Glutamatergic neuron (in vitro differentiated cells): ENCODE measurements at regions not wholly inside any gene's neighbourhood (a gene's known extent, or its start where the extent isn't known, plus 50 kb on each side); places are given as distances from the start of the nearest gene placed in this dataset.
A peak's percentile ranks its signal among the peaks of the same experiment; 100 is the strongest.

ENCODE experiments used
- DNase-seq: peaks from one replicate; pipeline ENCODE4 v3.0.0; 2022
- H3K27ac Mint-ChIP-seq: one replicate; pipeline ENCODE4 v1.8.0; 2020; ENCODE audit warnings: mild to moderate bottlenecking, mixed read lengths, inconsistent platforms; ENCODE audit not compliant: unreplicated experiment
- H3K27me3 Mint-ChIP-seq: one replicate; pipeline ENCODE4 v1.8.0; 2020; ENCODE audit warnings: mild to moderate bottlenecking, moderate library complexity, mixed read lengths, inconsistent platforms; ENCODE audit not compliant: unreplicated experiment
- H3K36me3 Mint-ChIP-seq: one replicate; pipeline ENCODE4 v1.8.0; 2020; ENCODE audit warnings: mild to moderate bottlenecking, mixed read lengths, inconsistent platforms; ENCODE audit not compliant: unreplicated experiment
- H3K4me1 Mint-ChIP-seq: one replicate; pipeline ENCODE4 v1.8.0; 2020; ENCODE audit warnings: mild to moderate bottlenecking, low read depth, mixed read lengths, inconsistent platforms; ENCODE audit not compliant: unreplicated experiment
- H3K4me3 Mint-ChIP-seq: one replicate; pipeline ENCODE4 v1.8.0; 2020; ENCODE audit warnings: mild to moderate bottlenecking, mixed read lengths, inconsistent platforms; ENCODE audit not compliant: unreplicated experiment
- H3K9me3 Mint-ChIP-seq: one replicate; pipeline ENCODE4 v1.8.0; 2020; ENCODE audit warnings: mild to moderate bottlenecking, moderate library complexity, mixed read lengths, inconsistent platforms; ENCODE audit not compliant: unreplicated experiment
- TF ChIP-seq, protein P1 (sequence below): fragments of 200-600 bp; sonication (generic); IDR thresholded peaks from one replicate; pipeline ENCODE4 v1.5.0; 2021; ENCODE audit not compliant: partially characterized antibody, unreplicated experiment

DNA sequence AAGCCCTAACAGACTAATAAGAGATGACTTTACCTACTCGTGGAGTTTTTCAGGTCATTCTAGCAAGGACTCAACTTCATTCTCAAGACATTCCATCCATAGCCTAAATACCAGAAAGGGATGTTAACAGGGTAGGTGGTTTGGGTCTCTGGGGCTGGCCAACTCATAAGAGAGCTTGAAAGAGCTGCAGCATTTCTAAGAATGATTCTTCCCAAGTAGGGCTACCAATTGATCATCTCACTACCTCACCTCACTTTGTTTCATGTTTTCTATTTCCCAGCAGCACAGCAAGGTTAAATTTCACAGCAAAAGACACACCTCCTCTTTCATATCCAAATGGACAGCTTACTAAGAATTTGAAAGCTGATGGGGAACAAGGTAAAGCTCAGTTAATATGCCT, 614.8 kb upstream of the DIPK2B start:
- H3K27me3 Mint-ChIP-seq, result no peaks in the 10 kb centered on the region
- H3K4me1 Mint-ChIP-seq, result peaks cover 10% of the 10 kb centered on the region
- no peak overlapping the region for H3K4me3 Mint-ChIP-seq
- TF ChIP-seq, protein P1, sequence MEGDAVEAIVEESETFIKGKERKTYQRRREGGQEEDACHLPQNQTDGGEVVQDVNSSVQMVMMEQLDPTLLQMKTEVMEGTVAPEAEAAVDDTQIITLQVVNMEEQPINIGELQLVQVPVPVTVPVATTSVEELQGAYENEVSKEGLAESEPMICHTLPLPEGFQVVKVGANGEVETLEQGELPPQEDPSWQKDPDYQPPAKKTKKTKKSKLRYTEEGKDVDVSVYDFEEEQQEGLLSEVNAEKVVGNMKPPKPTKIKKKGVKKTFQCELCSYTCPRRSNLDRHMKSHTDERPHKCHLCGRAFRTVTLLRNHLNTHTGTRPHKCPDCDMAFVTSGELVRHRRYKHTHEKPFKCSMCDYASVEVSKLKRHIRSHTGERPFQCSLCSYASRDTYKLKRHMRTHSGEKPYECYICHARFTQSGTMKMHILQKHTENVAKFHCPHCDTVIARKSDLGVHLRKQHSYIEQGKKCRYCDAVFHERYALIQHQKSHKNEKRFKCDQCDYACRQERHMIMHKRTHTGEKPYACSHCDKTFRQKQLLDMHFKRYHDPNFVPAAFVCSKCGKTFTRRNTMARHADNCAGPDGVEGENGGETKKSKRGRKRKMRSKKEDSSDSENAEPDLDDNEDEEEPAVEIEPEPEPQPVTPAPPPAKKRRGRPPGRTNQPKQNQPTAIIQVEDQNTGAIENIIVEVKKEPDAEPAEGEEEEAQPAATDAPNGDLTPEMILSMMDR, result no peak
- H3K9me3 Mint-ChIP-seq, result peaks cover 3% of the 10 kb centered on the region
- DNase-seq, result no peak
- no peaks in the 10 kb centered on the region for H3K36me3 Mint-ChIP-seq
- H3K27ac Mint-ChIP-seq, result no peak overlapping the region

DNA sequence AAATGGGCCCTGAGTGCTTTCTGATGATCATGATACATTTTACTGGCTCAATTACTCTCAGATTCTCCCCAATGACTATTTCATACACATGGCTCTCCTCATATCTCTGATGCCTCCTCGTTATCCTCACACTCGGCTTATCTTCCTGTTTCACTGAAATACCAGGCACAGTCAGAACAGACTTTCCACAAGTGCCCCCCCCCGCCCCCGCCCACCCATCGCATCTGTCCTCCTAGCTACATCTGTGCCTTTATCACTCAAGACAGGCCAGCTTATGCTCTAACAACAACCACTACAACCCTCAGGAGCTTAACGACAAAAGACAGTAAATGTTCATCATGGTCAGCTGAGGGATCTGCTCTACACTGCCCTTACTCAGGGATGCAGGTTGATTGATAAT, 610.6 kb upstream of the DIPK2B start:
- peaks cover 7% of the 10 kb centered on the region for H3K9me3 Mint-ChIP-seq
- peak overlapping the region; percentile 91 for H3K27ac Mint-ChIP-seq
- H3K27me3 Mint-ChIP-seq, result no peaks in the 10 kb centered on the region
- peaks cover 22% of the 10 kb centered on the region for H3K4me1 Mint-ChIP-seq
- H3K36me3 Mint-ChIP-seq, result no peaks in the 10 kb centered on the region
- DNase-seq, result no peak
- peak overlapping the region; percentile 56 for H3K4me3 Mint-ChIP-seq
- TF ChIP-seq, protein P1, result no peak

DNA sequence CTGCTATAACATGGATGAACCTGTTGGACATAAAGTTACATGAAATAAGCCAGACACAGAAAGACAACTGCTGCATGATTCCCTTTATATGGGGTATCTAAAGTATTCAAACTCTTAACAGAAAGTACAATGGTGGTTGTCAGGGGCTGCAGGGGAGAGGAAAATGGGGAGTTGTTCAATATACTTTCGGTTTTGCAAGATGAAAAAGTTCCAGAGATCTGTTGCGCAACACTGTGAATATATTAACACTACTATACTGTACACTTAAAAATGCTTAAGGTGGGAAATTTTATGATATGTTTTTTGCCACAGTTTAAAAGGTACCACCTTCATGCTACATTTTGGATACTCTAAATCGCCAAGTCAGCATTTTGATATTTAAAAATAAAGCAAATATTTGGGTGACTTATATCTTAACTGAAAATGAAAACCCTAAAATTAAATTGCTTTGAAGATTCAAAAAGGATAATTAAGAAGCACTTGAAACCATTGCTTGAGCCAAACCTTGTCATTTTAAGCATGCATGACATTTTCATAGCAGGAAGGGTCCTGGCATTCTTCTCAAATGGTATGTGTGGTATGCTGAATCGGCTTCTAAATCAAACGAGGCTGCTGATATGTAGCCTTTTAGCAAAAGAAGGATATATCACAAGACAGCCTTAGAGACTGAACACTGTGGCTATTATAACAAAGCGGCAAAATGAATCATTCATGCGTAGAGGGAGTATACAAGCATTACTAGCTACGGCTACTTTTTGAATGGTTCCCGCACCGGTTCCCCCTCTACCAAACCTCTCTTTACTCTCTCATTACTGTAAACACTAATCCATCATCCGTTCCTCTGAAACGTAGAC, 607.1 kb upstream of the DIPK2B start:
- Mint-ChIP-seq H3K36me3 (no peaks in the 10 kb centered on the region), H3K27me3 (no peaks in the 10 kb centered on the region), H3K4me1 (peaks cover 25% of the 10 kb centered on the region), H3K9me3 (peaks cover 7% of the 10 kb centered on the region), H3K27ac (no peak overlapping the region), H3K4me3 (no peak overlapping the region)
- no peak for DNase-seq
- TF ChIP-seq, protein P1, result no peak

DNA sequence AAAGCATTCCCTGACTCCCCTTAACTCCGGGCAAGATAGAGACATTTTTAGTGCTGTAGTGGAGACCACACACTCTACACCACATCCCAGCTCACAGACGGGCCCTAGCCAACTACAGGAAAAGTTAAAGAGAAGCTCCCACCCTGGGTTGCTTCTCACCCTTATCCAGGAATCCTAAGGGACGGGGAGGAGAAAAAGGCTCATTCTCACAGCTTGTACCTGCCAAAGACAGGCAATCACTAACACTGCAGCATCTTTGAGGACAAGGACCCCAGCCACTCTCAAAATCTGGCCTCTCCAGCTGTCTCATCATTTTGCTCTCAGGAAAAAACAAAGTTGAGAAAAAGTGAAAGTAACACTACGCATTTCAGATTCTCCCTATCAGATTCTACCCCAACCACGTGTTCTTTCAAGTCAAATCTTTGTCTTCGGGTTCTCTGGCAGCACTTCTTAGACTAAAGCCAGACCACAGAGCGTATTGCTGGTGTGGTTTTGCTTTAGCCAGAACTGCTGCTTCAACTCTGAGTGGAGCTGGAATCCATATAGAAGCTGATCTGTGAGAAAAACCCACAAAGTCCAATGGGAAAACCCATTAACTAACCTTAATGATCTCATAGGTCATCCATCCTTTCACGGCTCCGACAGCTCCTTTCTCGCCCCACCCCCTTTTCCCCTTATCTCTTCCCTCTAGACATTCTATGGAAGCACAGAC, 605.9 kb upstream of the DIPK2B start:
- no peak for DNase-seq
- Mint-ChIP-seq H3K27ac (peak overlapping the region; percentile 96), H3K9me3 (peaks cover 5% of the 10 kb centered on the region), H3K27me3 (no peaks in the 10 kb centered on the region), H3K36me3 (no peaks in the 10 kb centered on the region), H3K4me3 (peak overlapping the region; percentile 76), H3K4me1 (peaks cover 24% of the 10 kb centered on the region)
- TF ChIP-seq, protein P1, result no peak

DNA sequence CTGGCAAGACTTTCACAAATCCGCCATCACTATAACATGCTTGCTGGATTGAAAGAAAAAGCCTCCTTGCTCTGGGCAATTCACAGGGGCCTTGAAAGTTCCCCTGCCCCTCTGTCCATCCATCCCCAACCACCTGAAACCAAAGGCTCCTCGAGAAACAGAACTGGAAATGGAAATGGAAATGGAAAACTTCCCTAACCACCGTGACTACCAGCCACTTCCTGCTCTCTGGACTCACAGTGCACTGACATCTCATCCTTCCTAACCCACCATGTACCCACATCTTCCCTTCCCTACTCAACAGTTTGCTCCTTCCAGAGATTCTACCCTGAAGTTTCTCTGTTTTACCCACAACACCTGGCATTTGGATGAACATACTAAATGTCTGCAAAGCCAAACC, 603.6 kb upstream of the DIPK2B start:
- Mint-ChIP-seq H3K9me3 (peaks cover 3% of the 10 kb centered on the region), H3K27ac (no peak overlapping the region), H3K27me3 (no peaks in the 10 kb centered on the region), H3K4me1 (peaks cover 9% of the 10 kb centered on the region), H3K4me3 (no peak overlapping the region), H3K36me3 (no peaks in the 10 kb centered on the region)
- TF ChIP-seq, protein P1, result no peak
- no peak for DNase-seq
